MCF 10A (cell line): ENCODE measurements at regions not wholly inside any gene's neighbourhood (a gene's known extent, or its start where the extent isn't known, plus 50 kb on each side); places are given as distances from the start of the nearest gene placed in this dataset.
A peak's percentile ranks its signal among the peaks of the same experiment; 100 is the strongest.

Experiments used
- BruUV-seq: library from RNA; stranded (reverse); fragments of 400-500 nt; replicated peaks from 2 replicates; lab custom pipeline; 2021; lab: Mats Ljungman, UMichigan
- CTCF ChIA-PET: fragments of 300-600 bp; sonication (Branson Sonifier 250); formaldehyde crosslinking; extraction: SDS; loops from one replicate; lab custom pipeline; 2021; ENCODE audit warnings: antibody characterized with exemption, inconsistent platforms; lab: Yijun Ruan, JAX
- POLR2A ChIA-PET: fragments of 300-600, 350-650 bp; sonication (Branson Sonifier 250); formaldehyde crosslinking; extraction: SDS; loops from one replicate; lab custom pipeline; 2020; ENCODE audit warnings: antibody characterized with exemption, inconsistent platforms; lab: Yijun Ruan, JAX
- DNase-seq: peaks from one replicate; pipeline ENCODE4 v3.0.0-alpha.2; 2018; ENCODE audit not compliant: unreplicated experiment
- H3K27ac Mint-ChIP-seq: one replicate; pipeline ENCODE4 v1.8.0; 2022; ENCODE audit warnings: mild to moderate bottlenecking, low read depth, mixed read lengths; ENCODE audit not compliant: unreplicated experiment
- H3K27me3 Mint-ChIP-seq: one replicate; pipeline ENCODE4 v1.8.0; 2022; ENCODE audit warnings: mixed read lengths; ENCODE audit not compliant: insufficient read depth, unreplicated experiment
- H3K36me3 Mint-ChIP-seq: one replicate; pipeline ENCODE4 v1.8.0; 2022; ENCODE audit warnings: mild to moderate bottlenecking, moderate library complexity, mixed read lengths; ENCODE audit not compliant: insufficient read depth, unreplicated experiment
- H3K4me1 Mint-ChIP-seq: one replicate; pipeline ENCODE4 v1.8.0; 2022; ENCODE audit warnings: mixed read lengths; ENCODE audit not compliant: insufficient read depth, unreplicated experiment
- H3K4me3 Mint-ChIP-seq: one replicate; pipeline ENCODE4 v1.8.0; 2022; ENCODE audit warnings: mild to moderate bottlenecking, moderate library complexity, mixed read lengths; ENCODE audit not compliant: unreplicated experiment
- H3K9me3 Mint-ChIP-seq: one replicate; pipeline ENCODE4 v1.8.0; 2022; ENCODE audit warnings: mixed read lengths; ENCODE audit not compliant: unreplicated experiment
- intact Hi-C: fragments of 100-400 bp; cut with micrococcal nuclease; formaldehyde crosslinking; loops from 2 replicates; pipeline ENCODE4 v1.14.1; 2022
- TF ChIP-seq, protein P1 (sequence below): fragments of 200-600 bp; IDR thresholded peaks from one replicate; pipeline ENCODE4 v1.8.0; 2022; ENCODE audit warnings: antibody characterized with exemption, mild to moderate bottlenecking; ENCODE audit not compliant: unreplicated experiment

DNA sequence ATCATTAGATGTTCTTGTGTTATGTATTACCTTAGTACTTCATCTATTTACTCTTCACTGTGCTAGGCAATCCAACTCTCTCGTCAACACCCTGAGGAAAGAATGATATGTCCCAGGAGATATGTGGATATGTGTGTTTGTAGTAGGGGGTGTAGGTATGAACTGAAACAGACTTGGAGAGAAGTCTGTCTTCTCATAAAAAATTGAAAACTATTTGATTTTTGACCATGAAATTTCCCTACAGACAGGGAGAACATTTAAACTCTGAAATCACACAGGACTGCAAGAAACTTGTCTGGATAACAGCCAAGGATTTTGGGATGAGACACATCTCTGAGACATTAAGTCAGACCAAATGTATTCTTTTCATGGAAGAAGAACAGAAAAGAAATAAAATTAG is 967.0 kb upstream of the FAT3 start:
- H3K27ac Mint-ChIP-seq = no peak overlapping the region

GRCh38 chr11:91248199-91248807 is 976.3 kb upstream of the FAT3 start:
- peaks cover 6% of the 10 kb centered on the region for H3K4me1 Mint-ChIP-seq
- no peaks in the 10 kb centered on the region for H3K36me3 Mint-ChIP-seq
- POLR2A ChIA-PET = interaction anchor here (0.7 kb wide), 1 partner anchor 1643 kb away, joined by 3 read pairs; no protein-coding TSS in a partner anchor
- intact Hi-C loops = loop anchor here (1.0 to 5.0 kb wide), 3 partner anchors 207 to 771 kb away; no protein-coding TSS in a partner anchor
- peak; percentile 71 for DNase-seq
- TF ChIP-seq, protein P1, sequence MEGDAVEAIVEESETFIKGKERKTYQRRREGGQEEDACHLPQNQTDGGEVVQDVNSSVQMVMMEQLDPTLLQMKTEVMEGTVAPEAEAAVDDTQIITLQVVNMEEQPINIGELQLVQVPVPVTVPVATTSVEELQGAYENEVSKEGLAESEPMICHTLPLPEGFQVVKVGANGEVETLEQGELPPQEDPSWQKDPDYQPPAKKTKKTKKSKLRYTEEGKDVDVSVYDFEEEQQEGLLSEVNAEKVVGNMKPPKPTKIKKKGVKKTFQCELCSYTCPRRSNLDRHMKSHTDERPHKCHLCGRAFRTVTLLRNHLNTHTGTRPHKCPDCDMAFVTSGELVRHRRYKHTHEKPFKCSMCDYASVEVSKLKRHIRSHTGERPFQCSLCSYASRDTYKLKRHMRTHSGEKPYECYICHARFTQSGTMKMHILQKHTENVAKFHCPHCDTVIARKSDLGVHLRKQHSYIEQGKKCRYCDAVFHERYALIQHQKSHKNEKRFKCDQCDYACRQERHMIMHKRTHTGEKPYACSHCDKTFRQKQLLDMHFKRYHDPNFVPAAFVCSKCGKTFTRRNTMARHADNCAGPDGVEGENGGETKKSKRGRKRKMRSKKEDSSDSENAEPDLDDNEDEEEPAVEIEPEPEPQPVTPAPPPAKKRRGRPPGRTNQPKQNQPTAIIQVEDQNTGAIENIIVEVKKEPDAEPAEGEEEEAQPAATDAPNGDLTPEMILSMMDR = peak; percentile 47
- H3K4me3 Mint-ChIP-seq = no peak overlapping the region
- H3K9me3 Mint-ChIP-seq = peaks cover 6% of the 10 kb centered on the region
- CTCF ChIA-PET = interaction anchor here (0.7 to 2.8 kb wide), 14 partner anchors 9 to 773 kb away, joined by 3 to 28 read pairs (median 3); no protein-coding TSS in a partner anchor
- H3K27ac Mint-ChIP-seq = no peak overlapping the region
- no TSS peak for BruUV-seq
- H3K27me3 Mint-ChIP-seq = no peaks in the 10 kb centered on the region

More for the DNA sequence above, 967.0 kb upstream of the FAT3 start:
- DNase-seq = no peak
- no peaks in the 10 kb centered on the region for H3K4me1 Mint-ChIP-seq
- BruUV-seq = no TSS peak
- peaks cover 5% of the 10 kb centered on the region for H3K36me3 Mint-ChIP-seq
- POLR2A ChIA-PET = no interaction called here
- H3K27me3 Mint-ChIP-seq = no peaks in the 10 kb centered on the region
- CTCF ChIA-PET = interaction anchor here (0.6 to 0.7 kb wide), 2 partner anchors 10 to 921 kb away, joined by 3 to 4 read pairs; no protein-coding TSS in a partner anchor
- no peak overlapping the region for H3K4me3 Mint-ChIP-seq
- no peaks in the 10 kb centered on the region for H3K9me3 Mint-ChIP-seq
- intact Hi-C loops = no loop called here
- TF ChIP-seq, protein P1 = no peak

GRCh38 chr11:91247009-91247735 is 977.4 kb upstream of the FAT3 start:
- no peaks in the 10 kb centered on the region for H3K36me3 Mint-ChIP-seq
- POLR2A ChIA-PET = interaction anchor here (0.7 kb wide), 1 partner anchor 1644 kb away, joined by 3 read pairs; no protein-coding TSS in a partner anchor
- no peaks in the 10 kb centered on the region for H3K27me3 Mint-ChIP-seq
- peaks cover 4% of the 10 kb centered on the region for H3K9me3 Mint-ChIP-seq
- intact Hi-C loops = loop anchor here (5.0 kb wide), 1 partner anchor 770 kb away; no protein-coding TSS in a partner anchor
- no TSS peak for BruUV-seq
- TF ChIP-seq, protein P1 = no peak
- H3K4me1 Mint-ChIP-seq = peaks cover 11% of the 10 kb centered on the region
- H3K27ac Mint-ChIP-seq = no peak overlapping the region
- CTCF ChIA-PET = interaction anchor here (0.6 to 2.8 kb wide), 17 partner anchors 8 to 1156 kb away, joined by 3 to 28 read pairs (median 3); no protein-coding TSS in a partner anchor
- no peak overlapping the region for H3K4me3 Mint-ChIP-seq
- DNase-seq = no peak

DNA sequence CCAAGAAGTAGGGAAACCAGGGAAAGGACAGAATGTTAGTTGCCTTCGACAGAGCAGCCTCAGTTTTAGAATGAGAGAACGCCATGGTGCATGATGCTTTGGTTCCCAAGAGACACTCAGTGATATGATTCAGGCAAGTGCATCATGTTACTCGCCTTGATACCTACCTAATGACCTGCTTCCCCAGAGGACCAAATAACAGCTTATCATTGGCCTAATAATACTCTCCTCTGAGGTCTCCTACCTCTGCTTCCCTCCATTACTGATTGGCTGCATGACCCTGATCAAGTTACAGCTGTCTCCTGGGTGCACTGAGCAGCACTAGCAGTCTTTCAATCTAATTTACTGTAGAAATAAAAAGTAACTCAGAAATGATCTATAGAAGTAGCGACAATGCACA is 979.7 kb upstream of the FAT3 start:
- Mint-ChIP-seq H3K4me1 (peaks cover 11% of the 10 kb centered on the region), H3K9me3 (no peaks in the 10 kb centered on the region), H3K27me3 (no peaks in the 10 kb centered on the region), H3K4me3 (no peak overlapping the region), H3K36me3 (no peaks in the 10 kb centered on the region), H3K27ac (no peak overlapping the region)
- DNase-seq = no peak
- CTCF ChIA-PET = no interaction called here
- POLR2A ChIA-PET = no interaction called here
- intact Hi-C loops = loop anchor here (5.0 kb wide), 1 partner anchor 768 kb away; no protein-coding TSS in a partner anchor
- TF ChIP-seq, protein P1 = no peak
- BruUV-seq = no TSS peak
